ENCODE measurements at regions not wholly inside any gene's neighbourhood (a gene's known extent, or its start where the extent isn't known, plus 50 kb on each side); places are given as distances from the start of the nearest gene placed in this dataset.

GRCh38 chr5:89451263-89451662, 568.3 kb upstream of the MEF2C start:
- TF ChIP-seq CHD2 (IDR thresholded peaks at IDR 0.05; ENCODE audit: low read length) (no peak), SP1 (IDR thresholded peaks at IDR 0.05; ENCODE audit: low read depth, low read length) (no peak), POLR2AphosphoS5 (IDR thresholded peaks at IDR 0.05; ENCODE audit: low read depth, low read length) (no peak), RXRA (IDR thresholded peaks at IDR 0.05; ENCODE audit: insufficient read depth, low read depth, low read length) (no peak), MAX (IDR thresholded peaks at IDR 0.05) (no peak), EP300 (IDR thresholded peaks at IDR 0.05; ENCODE audit: borderline replicate concordance in 1 of 2, low read depth in 2 of 2, low read length in 2 of 2) (no peak)
- TF ChIP-seq, protein P1, sequence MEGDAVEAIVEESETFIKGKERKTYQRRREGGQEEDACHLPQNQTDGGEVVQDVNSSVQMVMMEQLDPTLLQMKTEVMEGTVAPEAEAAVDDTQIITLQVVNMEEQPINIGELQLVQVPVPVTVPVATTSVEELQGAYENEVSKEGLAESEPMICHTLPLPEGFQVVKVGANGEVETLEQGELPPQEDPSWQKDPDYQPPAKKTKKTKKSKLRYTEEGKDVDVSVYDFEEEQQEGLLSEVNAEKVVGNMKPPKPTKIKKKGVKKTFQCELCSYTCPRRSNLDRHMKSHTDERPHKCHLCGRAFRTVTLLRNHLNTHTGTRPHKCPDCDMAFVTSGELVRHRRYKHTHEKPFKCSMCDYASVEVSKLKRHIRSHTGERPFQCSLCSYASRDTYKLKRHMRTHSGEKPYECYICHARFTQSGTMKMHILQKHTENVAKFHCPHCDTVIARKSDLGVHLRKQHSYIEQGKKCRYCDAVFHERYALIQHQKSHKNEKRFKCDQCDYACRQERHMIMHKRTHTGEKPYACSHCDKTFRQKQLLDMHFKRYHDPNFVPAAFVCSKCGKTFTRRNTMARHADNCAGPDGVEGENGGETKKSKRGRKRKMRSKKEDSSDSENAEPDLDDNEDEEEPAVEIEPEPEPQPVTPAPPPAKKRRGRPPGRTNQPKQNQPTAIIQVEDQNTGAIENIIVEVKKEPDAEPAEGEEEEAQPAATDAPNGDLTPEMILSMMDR (IDR thresholded peaks at IDR 0.05; ENCODE audit: control extremely low read depth in 1 of 3, insufficient read depth in 1 of 3, low read depth in 1 of 3, low read length in 3 of 3) = no peak
